NCI-H524 treated with DMSO at 0.1 percent for 48 hours (cell line): ENCODE measurements at regions not wholly inside any gene's neighbourhood (a gene's known extent, or its start where the extent isn't known, plus 50 kb on each side); places are given as distances from the start of the nearest gene placed in this dataset.
"Not testable (repeated sequence)": the region's sequence is repeated elsewhere in the genome, so short reads cannot be mapped to it uniquely, and the experiment has no call there.

Experiments
- DNase-seq: peaks from one replicate; lab custom pipeline; 2025; lab: John Stamatoyannopoulos, UW

DNA sequence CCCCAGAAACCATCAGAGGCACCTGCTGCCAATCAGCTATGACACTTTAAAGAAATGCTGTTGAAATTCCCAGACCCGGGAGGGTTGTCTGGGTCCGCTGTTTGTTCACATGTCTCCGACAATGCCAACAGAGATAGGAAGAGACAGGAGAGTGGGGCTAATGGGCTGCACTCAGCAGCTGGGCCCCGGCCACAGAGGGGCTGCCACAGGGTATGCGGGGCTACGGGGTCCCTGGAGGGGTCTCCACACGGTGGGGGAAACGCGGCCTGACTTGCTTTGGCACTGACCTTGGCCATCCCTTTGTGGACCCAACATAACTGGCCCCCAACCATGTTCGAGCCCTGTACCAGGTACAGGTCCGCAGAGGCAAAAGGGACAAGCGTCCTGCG is 121.0 kb upstream of the PPP1R26 start:
- no peak for DNase-seq

DNA sequence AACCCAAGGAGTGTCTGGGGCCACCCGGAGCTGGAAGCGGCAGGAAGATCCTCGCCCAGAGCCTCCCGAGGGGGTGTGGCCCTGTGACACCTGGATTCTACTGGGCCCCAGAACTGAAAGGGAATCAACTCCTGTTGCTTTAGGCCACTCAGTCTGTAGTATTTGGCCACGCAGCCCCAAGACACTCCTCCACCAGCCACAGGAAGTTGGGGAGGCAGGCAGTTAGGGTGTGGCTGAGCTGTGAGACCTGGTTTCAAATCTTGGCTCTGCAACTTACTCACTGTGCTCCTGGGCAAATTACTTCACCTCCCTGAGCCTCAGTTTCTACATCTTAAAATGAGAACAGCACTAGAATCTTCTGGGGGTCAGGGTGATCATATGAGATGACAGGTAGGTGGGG is 119.8 kb upstream of the PPP1R26 start:
- DNase-seq = no peak

DNA sequence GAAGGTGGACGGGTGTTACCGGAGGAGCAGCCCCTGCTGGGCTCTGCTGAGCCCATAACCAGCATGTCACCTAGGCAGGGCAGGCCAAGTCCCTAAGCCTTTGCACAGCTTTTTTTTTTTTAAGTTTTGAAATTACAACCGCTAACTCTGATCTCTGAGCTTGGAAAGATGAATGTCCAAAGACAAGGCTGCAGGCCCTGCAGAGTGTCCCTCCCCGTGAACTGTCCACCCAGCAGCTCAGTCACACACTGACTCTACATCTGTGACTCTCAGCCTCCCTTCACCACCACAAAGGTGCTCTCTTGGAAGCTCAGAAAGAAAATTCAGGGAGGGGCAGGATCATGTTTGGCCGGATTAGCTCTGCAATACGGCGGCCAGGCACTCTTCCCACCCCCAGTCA is 119.0 kb upstream of the PPP1R26 start:
- no peak for DNase-seq

DNA sequence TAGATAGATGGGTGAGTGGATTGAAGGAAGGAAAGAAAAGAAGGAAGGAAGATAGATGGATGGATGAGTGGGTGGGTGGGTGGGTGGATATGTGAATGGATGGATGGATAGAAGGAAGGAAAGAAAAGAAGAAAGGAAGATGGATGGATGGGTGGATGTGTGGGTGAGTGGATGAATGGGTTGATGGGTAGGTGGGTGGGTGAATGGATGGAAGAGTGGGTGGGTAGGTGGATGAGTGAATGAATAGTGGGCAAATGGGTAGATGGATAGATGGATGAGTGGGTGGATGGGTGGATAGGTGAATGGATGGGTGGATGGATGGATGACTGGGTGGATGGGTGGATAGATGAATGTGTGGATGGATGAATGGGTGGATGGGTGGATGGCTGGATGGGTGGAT is 117.9 kb upstream of the PPP1R26 start:
- not testable (repeated sequence) for DNase-seq

DNA sequence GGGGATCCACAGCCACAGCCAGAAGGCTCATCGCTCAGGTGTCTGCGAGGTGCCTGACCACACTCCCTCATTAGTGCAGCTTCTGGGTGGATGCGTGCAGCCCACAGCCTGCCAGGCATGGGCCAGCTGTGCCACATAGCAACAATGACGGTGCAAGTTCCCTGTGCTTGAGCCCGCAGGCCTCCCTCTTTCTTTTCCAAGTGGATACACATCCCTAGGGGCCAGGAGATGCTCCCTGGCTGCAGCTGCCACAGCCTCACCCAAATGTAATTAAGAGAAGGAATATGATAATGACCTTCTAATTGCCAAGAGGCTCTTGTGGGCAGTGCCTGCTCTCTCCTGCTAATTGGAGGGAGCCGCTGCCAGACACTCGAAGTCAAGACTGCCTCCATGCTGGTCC is 116.0 kb upstream of the PPP1R26 start:
- peak; percentile 95 for DNase-seq

- DNase-seq = no peak
Observed at GRCh38 chr9:135365013-135365768, 114.4 kb upstream of the PPP1R26 start.

GRCh38 chr9:135366104-135366503 is 113.5 kb upstream of the PPP1R26 start:
- DNase-seq = no peak

- no peak for DNase-seq
Observed at GRCh38 chr9:135369412-135369990, 110.1 kb upstream of the PPP1R26 start.

DNA sequence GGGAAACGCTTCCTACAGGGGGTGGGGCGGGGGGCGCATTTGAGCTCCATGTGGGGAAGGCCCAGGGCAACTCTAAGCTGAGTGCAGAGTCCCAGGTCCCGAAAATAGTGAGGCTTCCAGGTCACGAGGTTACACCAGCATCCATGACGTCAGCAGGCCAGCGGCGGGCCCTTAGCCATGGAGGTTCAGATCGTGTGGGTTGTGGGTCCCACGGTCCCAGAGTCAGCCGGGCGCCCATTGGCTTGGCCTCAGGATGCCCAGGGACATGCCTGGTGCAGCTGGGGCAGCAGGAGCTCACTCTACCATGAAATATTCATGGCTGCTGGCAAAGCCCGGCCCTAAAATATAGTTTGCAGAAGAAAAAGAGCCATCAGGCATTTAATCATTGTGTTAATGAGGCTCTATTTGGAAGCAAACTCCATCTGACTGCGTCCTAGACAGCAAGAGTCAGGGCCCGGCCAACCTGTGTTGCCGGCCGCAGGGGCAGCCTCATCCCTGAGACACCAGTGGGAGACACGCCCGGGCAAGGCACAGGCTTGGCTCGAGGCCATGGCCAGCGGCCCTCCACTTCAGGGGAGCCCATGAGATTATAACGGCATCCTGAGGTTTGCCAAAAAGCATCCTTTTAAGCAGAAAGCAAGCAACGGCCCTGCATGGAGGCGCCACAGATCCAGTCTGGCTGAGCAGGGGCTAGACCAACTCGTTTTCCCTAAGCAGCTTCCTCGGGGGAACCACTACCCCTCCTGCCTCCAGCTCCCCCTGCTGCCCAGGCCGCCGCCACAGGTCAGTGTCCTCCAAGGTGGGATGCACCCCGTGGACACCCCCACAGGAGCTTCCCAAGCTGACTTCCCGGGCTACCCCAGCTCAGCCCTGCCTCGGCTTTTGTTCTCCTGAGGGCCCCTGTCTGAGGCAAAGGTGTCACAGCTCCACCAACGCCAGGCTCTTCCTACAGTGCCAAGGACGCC is 108.9 kb upstream of the PPP1R26 start:
- DNase-seq = no peak

DNA sequence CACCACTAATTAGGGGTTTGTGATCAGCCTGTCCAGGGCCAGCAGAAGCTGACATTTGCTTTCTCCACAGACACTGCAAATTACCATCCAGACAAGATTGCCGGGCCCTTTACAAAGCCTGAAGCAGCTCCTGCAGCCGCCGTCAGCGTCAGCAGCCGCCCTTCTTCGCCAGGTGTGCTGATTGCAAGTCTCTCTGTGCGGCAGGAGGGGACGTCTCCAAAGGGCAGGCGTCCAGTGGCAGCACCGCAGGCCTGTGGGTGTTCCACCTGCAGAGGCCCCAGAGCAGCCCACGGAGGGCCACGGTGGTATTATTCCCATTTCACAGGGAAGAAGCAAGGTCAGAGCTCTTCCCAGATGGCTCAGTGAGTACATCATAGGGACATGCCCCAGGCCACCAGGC is 108.0 kb upstream of the PPP1R26 start:
- no peak for DNase-seq

DNA sequence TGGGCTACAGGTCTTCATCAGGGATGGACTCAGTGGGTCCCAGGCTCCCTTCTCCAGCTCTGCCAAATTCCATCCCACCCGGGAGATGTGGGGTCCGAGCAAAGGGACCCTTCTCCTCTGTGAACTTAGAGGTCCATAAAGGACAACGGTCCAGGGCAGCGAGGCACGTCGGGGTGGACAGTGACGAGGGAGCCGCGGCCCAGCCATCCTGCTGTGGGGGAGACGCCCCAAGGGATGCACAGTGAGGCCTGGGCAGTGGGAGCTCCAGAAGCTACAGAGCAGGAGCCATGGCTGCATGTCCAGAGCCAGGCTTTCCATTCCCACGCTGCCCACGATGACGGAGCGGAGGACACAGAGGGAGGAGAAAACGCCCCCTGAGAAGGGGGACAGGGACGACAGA is 107.5 kb upstream of the PPP1R26 start:
- no peak for DNase-seq

DNA sequence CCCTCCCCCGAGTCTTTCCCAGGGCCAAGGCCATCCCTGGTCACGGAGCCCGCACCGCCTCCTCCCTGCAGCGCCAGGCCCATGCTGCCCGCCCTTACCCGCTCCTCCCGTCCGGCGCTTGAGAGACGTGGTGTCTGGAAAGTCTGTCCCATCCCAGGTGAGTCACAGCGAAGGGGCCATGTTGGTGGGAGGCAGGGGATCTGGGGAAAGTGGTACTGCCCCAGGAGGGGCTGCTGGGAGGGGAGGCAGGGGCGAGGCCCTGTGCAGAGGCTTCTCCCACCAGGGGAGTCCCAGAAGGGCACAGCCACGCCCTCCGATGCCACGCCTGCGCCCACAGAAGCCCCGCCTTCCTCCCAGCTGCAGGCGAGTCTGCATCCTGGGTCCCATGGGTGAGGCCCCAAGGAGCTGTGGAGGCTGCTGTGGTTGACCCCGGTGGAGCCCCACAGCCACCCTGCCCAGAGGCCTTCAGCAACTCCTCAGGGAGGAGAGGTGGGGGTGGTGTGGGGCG is 107.0 kb upstream of the PPP1R26 start:
- no peak for DNase-seq

DNA sequence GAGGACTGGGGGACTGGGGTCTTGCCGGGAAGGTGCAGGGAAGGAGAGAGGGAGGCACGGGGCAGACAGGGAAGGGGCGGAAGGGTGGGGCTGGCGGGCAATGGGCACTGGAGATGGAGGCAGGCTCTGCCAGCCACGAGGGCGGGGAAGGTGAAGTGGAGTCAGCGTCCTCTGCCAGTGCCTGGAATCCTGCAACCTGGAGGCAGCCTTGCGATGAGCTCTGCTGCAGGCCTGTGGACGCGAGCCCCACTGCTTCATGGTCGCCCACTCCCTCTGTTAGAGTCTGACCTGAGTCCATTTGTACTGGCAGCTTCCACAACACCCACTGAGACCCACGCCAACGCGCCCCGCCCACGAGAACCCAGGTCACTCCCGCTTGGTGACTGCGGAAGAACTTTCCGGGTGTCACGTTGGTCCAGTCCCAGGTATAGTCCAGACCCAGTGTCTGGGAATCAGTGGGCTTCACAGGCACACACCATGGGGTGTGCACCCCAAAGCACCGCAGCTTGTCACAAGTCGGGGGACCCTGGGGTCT is 106.4 kb upstream of the PPP1R26 start:
- no peak for DNase-seq

DNA sequence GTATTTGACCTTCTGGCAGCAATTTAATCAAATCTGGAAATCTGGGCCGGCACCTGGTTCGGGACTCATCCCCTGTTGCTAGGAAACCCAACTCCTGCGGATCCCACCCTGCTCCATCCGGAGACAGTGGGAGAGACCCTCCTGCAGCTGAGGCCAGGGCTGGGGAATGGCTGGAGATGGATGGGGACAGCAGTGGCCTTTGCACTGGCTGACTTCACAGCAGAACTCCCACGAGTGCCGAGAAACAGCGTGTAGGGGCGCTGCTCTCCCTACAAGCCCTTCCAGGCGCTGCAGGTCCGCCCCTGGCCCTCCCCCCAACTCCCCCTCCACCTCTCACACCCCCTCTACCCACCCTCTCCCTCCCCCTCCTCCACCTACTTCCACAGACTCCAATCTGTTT is 105.8 kb upstream of the PPP1R26 start:
- no peak for DNase-seq

- DNase-seq = no peak
Observed at GRCh38 chr9:135374591-135374990, 105.0 kb upstream of the PPP1R26 start.

DNA sequence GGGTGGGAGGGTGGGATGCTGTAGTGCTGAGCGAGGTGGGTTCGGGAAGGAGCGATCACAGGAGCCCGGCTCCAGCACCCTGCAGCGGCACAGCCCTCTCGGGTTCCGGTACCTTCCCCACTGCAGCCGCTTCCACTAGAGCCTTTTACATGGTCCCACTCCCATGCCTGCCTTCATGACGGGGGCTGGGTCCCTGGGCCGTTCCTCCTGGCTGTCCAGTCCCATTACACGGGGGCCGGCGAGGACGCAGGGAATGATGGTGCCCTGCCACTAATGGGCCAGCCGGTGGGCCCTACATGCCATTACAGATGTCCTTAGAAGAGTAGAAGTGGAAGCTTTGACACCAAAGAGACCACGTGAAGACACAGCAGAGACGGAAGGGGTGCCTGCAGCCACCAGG is 104.6 kb upstream of the PPP1R26 start:
- no peak for DNase-seq

DNA sequence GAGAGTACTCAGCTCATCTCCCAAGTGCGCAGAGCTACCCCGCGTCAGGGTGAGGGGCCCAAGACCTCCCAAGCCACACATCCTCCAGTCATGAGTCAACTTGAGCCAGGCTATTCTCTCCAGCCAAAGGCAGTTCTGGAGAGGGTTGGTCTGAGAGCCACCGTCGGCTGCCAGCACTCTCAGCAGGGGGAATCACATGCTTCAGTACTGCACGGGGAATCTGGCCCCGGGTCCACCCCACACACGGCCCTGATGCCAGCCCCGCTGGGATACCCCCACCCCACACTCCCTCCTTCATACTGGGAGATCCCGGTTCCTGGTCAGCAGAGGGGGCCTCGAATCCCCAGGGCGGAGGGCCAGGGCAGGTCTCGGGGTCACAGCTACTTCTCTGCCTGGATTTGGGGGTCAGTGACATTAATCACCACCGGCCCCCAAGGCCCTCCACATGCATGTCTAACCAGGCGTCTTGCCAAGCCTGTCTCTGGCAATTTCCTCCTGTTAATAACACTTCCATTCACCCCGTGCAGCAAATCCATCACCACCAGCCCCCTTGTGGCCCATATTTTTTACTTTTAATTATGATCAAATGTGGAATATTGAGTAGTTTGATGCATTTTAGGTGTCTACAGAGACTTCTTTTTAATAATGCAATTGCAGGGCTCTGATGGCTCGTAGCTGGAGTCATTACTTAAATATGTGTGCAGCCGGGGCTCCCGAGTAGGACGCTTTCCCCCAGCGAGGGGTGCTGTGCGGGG is 102.9 kb upstream of the PPP1R26 start:
- no peak for DNase-seq

GRCh38 chr9:135377431-135377830 is 102.2 kb upstream of the PPP1R26 start:
- no peak for DNase-seq

DNA sequence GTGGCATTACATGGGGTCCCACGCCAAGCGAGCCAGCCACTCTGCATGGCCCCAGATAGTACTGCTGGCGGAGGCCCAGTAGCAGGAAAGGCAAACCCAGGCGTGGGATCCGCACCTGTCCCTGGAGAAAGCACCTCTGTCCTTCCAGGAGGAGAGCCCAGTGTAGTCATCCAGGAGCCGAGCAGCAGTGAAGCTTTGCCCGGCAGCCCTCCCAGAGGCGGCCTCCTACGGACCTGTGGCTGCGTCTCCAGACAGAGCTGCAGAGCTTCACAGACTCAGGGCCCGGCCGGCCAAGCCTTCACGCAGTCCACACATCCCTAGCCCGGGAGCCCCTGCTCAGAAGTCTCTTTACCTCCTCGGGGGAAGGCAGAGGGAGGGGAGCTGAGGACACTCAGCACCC is 100.8 kb upstream of the PPP1R26 start:
- DNase-seq = no peak

- no peak for DNase-seq
Observed at GRCh38 chr9:135379540-135380267, 99.9 kb upstream of the PPP1R26 start.
